HCT116 (cell line): ENCODE measurements at regions not wholly inside any gene's neighbourhood (a gene's known extent, or its start where the extent isn't known, plus 50 kb on each side); places are given as distances from the start of the nearest gene placed in this dataset.

Experiments used
- ATAC-seq: fragments of 200-7000 bp; cut with Tn5 transposase; 2 replicates; pipeline ENCODE4 v1.9.1; 2020; ENCODE audit warnings: mild to moderate bottlenecking, moderate library complexity
- BruUV-seq: library from RNA; stranded (reverse); fragments of 400-500 nt; replicated peaks from 2 replicates; lab custom pipeline; 2021; lab: Mats Ljungman, UMichigan
- CTCF ChIA-PET: fragments of 300-600 bp; sonication (Branson Sonifier 250); formaldehyde crosslinking; loops from one replicate; lab custom pipeline; 2021; ENCODE audit warnings: antibody characterized with exemption; lab: Charles Lee
- POLR2A ChIA-PET: fragments of 300-600, 350-600 bp; sonication (Branson Sonifier 250); formaldehyde crosslinking; loops from one replicate; lab custom pipeline; 2021; ENCODE audit warnings: antibody characterized with exemption; lab: Charles Lee
- RAD21 ChIA-PET, 2 experiments: fragments of 300-600 bp; sonication (Branson Sonifier 250); formaldehyde crosslinking; loops; one replicate each; lab custom pipeline; 2023; ENCODE audit warnings: low total read pairs in 2 of 2; ENCODE audit not compliant: uncharacterized antibody in 2 of 2, unreplicated experiment in 2 of 2, low non-redundant PET in 1 of 2; lab: Charles Lee
- DNase-seq: peaks from one replicate; pipeline ENCODE4 v3.0.0-alpha.2; 2010; ENCODE audit warnings: low read depth, low spot score
- H2AFZ ChIP-seq: fragments of 200-600 bp; shearing (Covaris generic), sonication (generic); 2 replicates; pipeline ENCODE4 v1.6.1; 2017; ENCODE audit warnings: low read depth, mixed run types, mixed read lengths, antibody characterized with exemption, low read length; ENCODE audit not compliant: poor library complexity, severe bottlenecking
- H3K27ac ChIP-seq: 2 replicates; pipeline ENCODE4 v1.5.1; 2012; ENCODE audit warnings: low read depth, low read length
- H3K27me3 ChIP-seq: fragments of 200-600 bp; sonication (generic); 2 replicates; pipeline ENCODE4 v1.6.1; 2016; ENCODE audit warnings: mixed run types, low read length, mixed read lengths; ENCODE audit not compliant: insufficient read depth
- H3K36me3 ChIP-seq, 2 experiments: fragments of 200-500 bp in 1 of 2; fragments of 200-600 bp in 1 of 2; sonication (Bioruptor generic) in 1 of 2; sonication (generic) in 1 of 2; 2 replicates each; pipeline versions ENCODE4 v1.5.1 to v1.6.1; 2014 to 2016; ENCODE audit warnings: low read length in 2 of 2, inconsistent platforms in 1 of 2, mixed read lengths in 1 of 2, mixed run types in 1 of 2; ENCODE audit not compliant: insufficient read depth in 2 of 2, control insufficient read depth in 1 of 2
- H3K4me1 ChIP-seq, 2 experiments: fragments of 200-600 bp in 1 of 2; sonication (generic) in 1 of 2; 2 replicates each; pipeline versions ENCODE4 v1.5.1 to v1.6.1; 2012 to 2017; ENCODE audit warnings: low read length in 2 of 2, inconsistent platforms in 1 of 2, mild to moderate bottlenecking in 1 of 2, mixed read lengths in 1 of 2, mixed run types in 1 of 2, moderate library complexity in 1 of 2; ENCODE audit not compliant: insufficient read depth in 2 of 2, control insufficient read depth in 1 of 2
- H3K4me2 ChIP-seq: fragments of 200-600 bp; sonication (generic); 2 replicates; pipeline ENCODE4 v1.6.1; 2017; ENCODE audit warnings: mixed run types, low read length, mixed read lengths
- H3K4me3 ChIP-seq, 2 experiments: fragments of 200-600 bp in 1 of 2; sonication (generic) in 1 of 2; replicated peaks in 1 of 2; 2 replicates each; pipeline ENCODE4 v1.5.1; 2011 to 2016; ENCODE audit warnings: low read length in 2 of 2, control low read depth in 1 of 2, low read depth in 1 of 2, mild to moderate bottlenecking in 1 of 2, mixed read lengths in 1 of 2, mixed run types in 1 of 2
- H3K79me2 ChIP-seq: fragments of 200-600 bp; sonication (generic); 2 replicates; pipeline ENCODE4 v1.6.1; 2017; ENCODE audit warnings: mild to moderate bottlenecking, mixed run types, low read length, moderate library complexity, mixed read lengths; ENCODE audit not compliant: insufficient read depth
- H3K9ac ChIP-seq: fragments of 200-600 bp; sonication (generic); 2 replicates; pipeline ENCODE4 v1.6.1; 2016; ENCODE audit warnings: low read length, mixed read lengths
- H3K9me2 ChIP-seq: fragments of 200-600 bp; sonication (generic), shearing (Covaris generic); 2 replicates; pipeline ENCODE4 v1.6.1; 2017; ENCODE audit warnings: mixed run types, mild to moderate bottlenecking, moderate library complexity; ENCODE audit not compliant: insufficient read depth
- H3K9me3 ChIP-seq, 2 experiments: fragments of 200-500 bp in 1 of 2; fragments of 200-600 bp in 1 of 2; sonication (Bioruptor generic) in 1 of 2; sonication (generic) in 1 of 2; 2 replicates each; pipeline ENCODE4 v1.6.1; 2014 to 2017; ENCODE audit warnings: low read length in 2 of 2, mixed read lengths in 2 of 2, inconsistent platforms in 1 of 2, low read depth in 1 of 2, mild to moderate bottlenecking in 1 of 2, mixed run types in 1 of 2, moderate library complexity in 1 of 2; ENCODE audit not compliant: control insufficient read depth in 1 of 2, insufficient read depth in 1 of 2
- H4K20me1 ChIP-seq: fragments of 200-600 bp; sonication (generic), shearing (Covaris generic); 2 replicates; pipeline ENCODE4 v1.6.1; 2017; ENCODE audit warnings: mixed run types, mild to moderate bottlenecking, moderate library complexity; ENCODE audit not compliant: insufficient read depth
- CBX3 ChIP-seq: IDR thresholded peaks from 2 replicates; pipeline ENCODE4 v1.6.1; 2012; ENCODE audit warnings: low read depth
- ELF1 ChIP-seq: IDR thresholded peaks from 2 replicates; pipeline ENCODE4 v1.6.1; 2012; ENCODE audit warnings: low read depth, borderline replicate concordance
- EZH2 ChIP-seq: fragments of 200-600 bp; sonication (generic); IDR thresholded peaks from 2 replicates; pipeline ENCODE4 v1.6.1; 2017; ENCODE audit warnings: antibody characterized with exemption, mixed run types
- FOSL1 ChIP-seq: IDR thresholded peaks from 2 replicates; pipeline ENCODE4 v1.6.1; 2012; ENCODE audit warnings: low read depth
- SRF ChIP-seq: IDR thresholded peaks from 2 replicates; pipeline ENCODE4 v1.6.1; 2012; ENCODE audit warnings: low read depth
- ZNF274 ChIP-seq: fragments of 200-500 bp; sonication (Bioruptor generic); IDR thresholded peaks from 2 replicates; pipeline ENCODE4 v1.6.1; 2014; ENCODE audit warnings: mild to moderate bottlenecking, low read depth, low read length, inconsistent platforms
- intact Hi-C: fragments of 100-400 bp; cut with micrococcal nuclease; formaldehyde crosslinking; loops from 2 replicates; pipeline ENCODE4 v1.10.0; 2022
- TF ChIP-seq, protein P1 (sequence below): IDR thresholded peaks from 2 replicates; pipeline ENCODE4 v1.6.1; 2012

DNA sequence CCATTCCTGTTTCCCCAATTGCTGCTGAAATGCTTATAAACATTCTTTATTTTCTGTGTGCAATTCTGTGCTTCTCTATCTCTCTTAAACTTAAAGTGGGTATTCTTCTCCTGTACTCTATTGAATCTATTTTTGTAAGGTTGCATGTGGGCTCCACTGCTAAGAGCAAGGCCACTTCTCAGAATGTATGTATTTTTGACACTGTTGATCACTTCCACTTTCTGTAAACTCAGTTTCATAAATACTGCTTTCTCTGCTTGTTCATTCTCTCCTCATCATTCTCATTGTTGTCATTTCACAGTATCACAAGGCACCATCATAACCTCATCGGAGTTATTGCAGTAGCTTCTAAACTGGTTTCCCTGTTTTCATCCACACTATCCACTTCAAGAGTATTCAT lies 483.0 kb upstream of the CDH18 start:
- Histone ChIP-seq H4K20me1 (no peaks in the 10 kb centered on the region), H3K9me2 (no peaks in the 10 kb centered on the region), H3K79me2 (no peaks in the 10 kb centered on the region), H3K9ac (no peak overlapping the region), H3K4me2 (no peak overlapping the region), H3K9me3 (peaks cover 6 to 26% of the 10 kb centered on the region in 2 experiments; a peak in 3 of 4 replicates), H3K27me3 (no peaks in the 10 kb centered on the region), H3K4me1 (no peaks in the 10 kb centered on the region), H3K27ac (no peak overlapping the region), H3K36me3 (no peaks in the 10 kb centered on the region), H2AFZ (no peak overlapping the region), H3K4me3 (no peak overlapping the region)
- BruUV-seq, result no TSS peak
- POLR2A ChIA-PET, result no interaction called here
- CTCF ChIA-PET, result no interaction called here
- ATAC-seq (no peak), DNase-seq (no peak)
- TF ChIP-seq FOSL1, result no peak
- no peak for TF ChIP-seq SRF
- intact Hi-C loops, result no loop called here
- RAD21 ChIA-PET, result no interaction called here

DNA sequence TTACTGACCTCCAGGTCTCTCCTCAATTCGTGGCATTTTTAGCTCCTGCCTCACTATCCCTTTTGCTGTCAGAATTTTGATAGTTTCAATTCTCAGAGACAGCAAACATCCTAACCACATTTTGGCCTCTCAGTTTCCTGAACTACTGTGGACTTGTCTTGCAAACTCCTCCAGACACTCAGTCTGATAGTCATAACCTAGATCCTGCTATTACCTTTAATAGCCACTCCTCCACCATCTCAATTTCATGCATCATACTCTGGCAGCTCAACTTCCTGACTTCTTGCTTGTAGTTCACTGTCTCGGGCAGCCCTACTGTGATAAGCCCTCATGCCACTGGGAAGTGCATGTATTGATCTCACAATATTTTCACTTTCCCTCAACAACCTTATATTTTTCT lies 481.8 kb upstream of the CDH18 start:
- ChIA-PET POLR2A (no interaction called here), RAD21 (no interaction called here), CTCF (no interaction called here)
- Histone ChIP-seq H3K4me2 (no peak overlapping the region), H3K4me1 (no peaks in the 10 kb centered on the region), H3K27ac (no peak overlapping the region), H3K36me3 (no peaks in the 10 kb centered on the region), H3K9me3 (peaks cover 6 to 22% of the 10 kb centered on the region in 2 experiments; a peak in 3 of 4 replicates), H2AFZ (no peak overlapping the region), H4K20me1 (no peaks in the 10 kb centered on the region), H3K4me3 (no peak overlapping the region), H3K9ac (no peak overlapping the region), H3K9me2 (no peaks in the 10 kb centered on the region), H3K27me3 (no peaks in the 10 kb centered on the region), H3K79me2 (no peaks in the 10 kb centered on the region)
- no TSS peak for BruUV-seq
- DNase-seq (no peak), ATAC-seq (no peak)
- intact Hi-C loops, result no loop called here
- TF ChIP-seq, protein P1, sequence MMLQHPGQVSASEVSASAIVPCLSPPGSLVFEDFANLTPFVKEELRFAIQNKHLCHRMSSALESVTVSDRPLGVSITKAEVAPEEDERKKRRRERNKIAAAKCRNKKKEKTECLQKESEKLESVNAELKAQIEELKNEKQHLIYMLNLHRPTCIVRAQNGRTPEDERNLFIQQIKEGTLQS, result no peak
- TF ChIP-seq EZH2 (no peak), ZNF274 (no peak), ELF1 (no peak), CBX3 (no peak)
